ENCODE measurements at regions not wholly inside any gene's neighbourhood (a gene's known extent, or its start where the extent isn't known, plus 50 kb on each side); places are given as distances from the start of the nearest gene placed in this dataset.

DNA sequence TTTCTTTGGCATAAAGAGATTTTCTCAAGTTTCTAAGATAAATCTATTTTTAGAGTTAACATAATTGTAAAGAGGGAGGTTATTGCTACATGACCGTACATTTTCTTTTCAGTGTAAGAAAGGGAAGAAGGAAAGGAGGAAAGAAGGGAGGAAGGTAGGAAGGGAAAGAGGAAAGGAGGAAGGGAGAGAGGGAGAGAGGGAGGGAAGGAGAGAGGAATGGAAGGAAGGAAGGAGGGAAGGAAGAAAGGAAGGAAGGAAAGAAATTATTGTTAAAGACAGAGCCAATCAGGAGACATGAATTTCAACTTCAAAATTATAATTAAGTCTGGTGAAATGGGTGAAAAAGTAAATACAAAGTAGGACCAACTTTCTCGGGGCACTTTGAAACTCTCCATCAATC lies 197.6 kb downstream of the SNCA start:
- Mint-ChIP-seq H3K4me1 (ENCODE audit: unreplicated experiment) (no peaks in the 10 kb centered on the region), H3K9me3 (ENCODE audit: unreplicated experiment) (no peaks in the 10 kb centered on the region), H3K36me3 (ENCODE audit: low read depth, unreplicated experiment) (no peaks in the 10 kb centered on the region), H3K4me3 (ENCODE audit: unreplicated experiment) (no peak overlapping the region), H3K27ac (ENCODE audit: unreplicated experiment) (no peak overlapping the region), H3K27me3 (ENCODE audit: unreplicated experiment) (peaks cover 3% of the 10 kb centered on the region)
- TF ChIP-seq, protein P1, sequence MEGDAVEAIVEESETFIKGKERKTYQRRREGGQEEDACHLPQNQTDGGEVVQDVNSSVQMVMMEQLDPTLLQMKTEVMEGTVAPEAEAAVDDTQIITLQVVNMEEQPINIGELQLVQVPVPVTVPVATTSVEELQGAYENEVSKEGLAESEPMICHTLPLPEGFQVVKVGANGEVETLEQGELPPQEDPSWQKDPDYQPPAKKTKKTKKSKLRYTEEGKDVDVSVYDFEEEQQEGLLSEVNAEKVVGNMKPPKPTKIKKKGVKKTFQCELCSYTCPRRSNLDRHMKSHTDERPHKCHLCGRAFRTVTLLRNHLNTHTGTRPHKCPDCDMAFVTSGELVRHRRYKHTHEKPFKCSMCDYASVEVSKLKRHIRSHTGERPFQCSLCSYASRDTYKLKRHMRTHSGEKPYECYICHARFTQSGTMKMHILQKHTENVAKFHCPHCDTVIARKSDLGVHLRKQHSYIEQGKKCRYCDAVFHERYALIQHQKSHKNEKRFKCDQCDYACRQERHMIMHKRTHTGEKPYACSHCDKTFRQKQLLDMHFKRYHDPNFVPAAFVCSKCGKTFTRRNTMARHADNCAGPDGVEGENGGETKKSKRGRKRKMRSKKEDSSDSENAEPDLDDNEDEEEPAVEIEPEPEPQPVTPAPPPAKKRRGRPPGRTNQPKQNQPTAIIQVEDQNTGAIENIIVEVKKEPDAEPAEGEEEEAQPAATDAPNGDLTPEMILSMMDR (IDR thresholded peaks at IDR 0.05; ENCODE audit: unreplicated experiment): no peak
- DNase-seq (ENCODE audit: low spot score): no peak

DNA sequence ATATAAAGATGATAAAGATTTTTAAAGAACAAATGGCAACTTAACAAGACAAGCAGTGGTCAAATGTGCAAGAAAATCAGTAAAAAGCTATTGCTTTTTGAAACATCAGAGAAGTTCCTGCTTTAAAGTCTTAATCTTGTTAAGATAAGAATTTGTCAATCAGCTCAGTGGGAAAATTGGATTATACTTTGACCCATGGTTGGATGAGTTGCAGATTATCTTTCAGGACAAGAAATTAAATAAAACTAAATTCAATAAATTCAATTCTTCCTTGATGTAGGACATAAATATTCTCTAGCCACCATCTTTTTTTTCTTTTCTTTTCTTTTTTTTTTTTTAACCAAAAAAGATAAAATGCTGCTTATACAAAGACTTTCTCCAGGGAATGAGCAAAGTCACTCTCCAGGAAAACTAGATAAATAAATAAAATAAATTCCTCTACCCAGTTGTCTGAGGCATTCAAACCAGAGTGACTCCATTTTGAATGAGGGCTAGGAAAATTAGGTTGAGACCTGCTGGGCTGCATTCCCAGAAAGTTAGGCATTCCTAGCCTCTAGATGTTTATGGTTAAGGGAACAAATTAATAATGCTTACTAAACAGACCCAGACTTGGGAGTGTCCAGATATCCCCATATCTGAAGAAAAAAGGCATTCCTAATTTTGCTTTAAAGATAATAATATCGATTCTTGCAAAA lies 211.2 kb downstream of the SNCA start:
- Mint-ChIP-seq H3K4me3 (ENCODE audit: unreplicated experiment) (no peak overlapping the region), H3K9me3 (ENCODE audit: unreplicated experiment) (no peaks in the 10 kb centered on the region), H3K36me3 (ENCODE audit: low read depth, unreplicated experiment) (no peaks in the 10 kb centered on the region), H3K4me1 (ENCODE audit: unreplicated experiment) (no peaks in the 10 kb centered on the region), H3K27me3 (ENCODE audit: unreplicated experiment) (no peaks in the 10 kb centered on the region), H3K27ac (ENCODE audit: unreplicated experiment) (no peak overlapping the region)
- no peak for DNase-seq (ENCODE audit: low spot score)
- TF ChIP-seq, protein P1 (IDR thresholded peaks at IDR 0.05; ENCODE audit: unreplicated experiment): no peak

- no peak for DNase-seq (ENCODE audit: low spot score)
- Mint-ChIP-seq H3K36me3 (ENCODE audit: low read depth, unreplicated experiment) (no peaks in the 10 kb centered on the region), H3K27me3 (ENCODE audit: unreplicated experiment) (no peaks in the 10 kb centered on the region), H3K4me3 (ENCODE audit: unreplicated experiment) (no peak overlapping the region), H3K4me1 (ENCODE audit: unreplicated experiment) (peaks cover 6% of the 10 kb centered on the region), H3K27ac (ENCODE audit: unreplicated experiment) (no peak overlapping the region), H3K9me3 (ENCODE audit: unreplicated experiment) (no peaks in the 10 kb centered on the region)
- TF ChIP-seq, protein P1 (IDR thresholded peaks at IDR 0.05; ENCODE audit: unreplicated experiment): no peak
These were observed 217.6 kb downstream of the SNCA start for GRCh38 chr4:89619206-89619962.

- H3K36me3 Mint-ChIP-seq (ENCODE audit: low read depth, unreplicated experiment): no peaks in the 10 kb centered on the region
- no peaks in the 10 kb centered on the region for H3K27me3 Mint-ChIP-seq (ENCODE audit: unreplicated experiment)
- H3K27ac Mint-ChIP-seq (ENCODE audit: unreplicated experiment): no peak overlapping the region
- no peaks in the 10 kb centered on the region for H3K9me3 Mint-ChIP-seq (ENCODE audit: unreplicated experiment)
- no peak for DNase-seq (ENCODE audit: low spot score)
- peaks cover 6% of the 10 kb centered on the region for H3K4me1 Mint-ChIP-seq (ENCODE audit: unreplicated experiment)
- H3K4me3 Mint-ChIP-seq (ENCODE audit: unreplicated experiment): no peak overlapping the region
- TF ChIP-seq, protein P1 (IDR thresholded peaks at IDR 0.05; ENCODE audit: unreplicated experiment): no peak
These were observed 218.8 kb downstream of the SNCA start for GRCh38 chr4:89618151-89618550.

GRCh38 chr4:89617317-89617716 lies 219.6 kb downstream of the SNCA start:
- no peak overlapping the region for H3K27ac Mint-ChIP-seq (ENCODE audit: unreplicated experiment)

More at GRCh38 chr4:89617317-89617716, 219.6 kb downstream of the SNCA start:
- no peaks in the 10 kb centered on the region for H3K36me3 Mint-ChIP-seq (ENCODE audit: low read depth, unreplicated experiment)
- no peaks in the 10 kb centered on the region for H3K27me3 Mint-ChIP-seq (ENCODE audit: unreplicated experiment)
- TF ChIP-seq, protein P1 (IDR thresholded peaks at IDR 0.05; ENCODE audit: unreplicated experiment): no peak
- H3K4me3 Mint-ChIP-seq (ENCODE audit: unreplicated experiment): no peak overlapping the region
- H3K4me1 Mint-ChIP-seq (ENCODE audit: unreplicated experiment): peaks cover 6% of the 10 kb centered on the region
- no peak for DNase-seq (ENCODE audit: low spot score)
- H3K9me3 Mint-ChIP-seq (ENCODE audit: unreplicated experiment): no peaks in the 10 kb centered on the region
